Breast epithelium (tissue), 4 donors: ENCODE measurements at regions not wholly inside any gene's neighbourhood (a gene's known extent, or its start where the extent isn't known, plus 50 kb on each side); places are given as distances from the start of the nearest gene placed in this dataset.

ENCODE experiments used
- DNase-seq, 2 donors: peaks; one replicate each; pipeline ENCODE4 v3.0.0-alpha.2; 2019; ENCODE audit warnings: low spot score in 2 of 2
- H3K27ac ChIP-seq, 2 donors: fragments of 200-600 bp; sonication (generic) in 1 of 2; one replicate each; pipeline ENCODE4 v1.5.1; 2016 to 2019; ENCODE audit warnings: mild to moderate bottlenecking in 1 of 2
- H3K27me3 ChIP-seq, 2 donors: fragments of 200-600 bp; sonication (generic) in 1 of 2; one replicate each; pipeline versions ENCODE4 v1.5.1 to v1.6.0; 2017 to 2019; ENCODE audit warnings: control low read depth in 1 of 2, mild to moderate bottlenecking in 1 of 2
- H3K36me3 ChIP-seq: fragments of 200-600 bp; one replicate; pipeline ENCODE4 v1.5.1; 2019
- H3K4me1 ChIP-seq, 2 donors: fragments of 200-600 bp; sonication (generic); one replicate each; pipeline ENCODE4 v1.5.1; 2016 to 2019; ENCODE audit warnings: control low read depth in 1 of 2
- H3K4me3 ChIP-seq, 3 donors: fragments of 200-600 bp; sonication (generic); 1 replicate in 2 of 3; 2 replicates in 1 of 3; pipeline ENCODE4 v1.5.1; 2016 to 2019; ENCODE audit warnings: mild to moderate bottlenecking in 3 of 3, moderate library complexity in 2 of 3
- H3K9me3 ChIP-seq, 2 donors: fragments of 200-600 bp; sonication (generic) in 1 of 2; one replicate each; pipeline ENCODE4 v1.5.1; 2016 to 2019; ENCODE audit warnings: control low read depth in 1 of 2
- POLR2A ChIP-seq: fragments of 450-650 bp; IDR thresholded peaks from one replicate; pipeline ENCODE4 v1.6.1; 2016; ENCODE audit warnings: antibody characterized with exemption, mild to moderate bottlenecking, moderate library complexity
- POLR2AphosphoS5 ChIP-seq, 3 donors: sonication (generic); formaldehyde crosslinking; IDR thresholded peaks; one replicate each; pipeline ENCODE4 v1.6.1; 2017; ENCODE audit warnings: antibody characterized with exemption in 3 of 3
- intact Hi-C: fragments of 100-400 bp; cut with DNase I; formaldehyde crosslinking; loops from one replicate; pipeline ENCODE4 v1.15.1; 2023; ENCODE audit warnings: low total_unique reads
- TF ChIP-seq, protein P1 (sequence below), 3 donors: fragments of 450-650 bp; IDR thresholded peaks; one replicate each; pipeline ENCODE4 v1.5.1; 2016 to 2017; ENCODE audit warnings: antibody characterized with exemption in 3 of 3, mild to moderate bottlenecking in 3 of 3, moderate library complexity in 3 of 3

DNA sequence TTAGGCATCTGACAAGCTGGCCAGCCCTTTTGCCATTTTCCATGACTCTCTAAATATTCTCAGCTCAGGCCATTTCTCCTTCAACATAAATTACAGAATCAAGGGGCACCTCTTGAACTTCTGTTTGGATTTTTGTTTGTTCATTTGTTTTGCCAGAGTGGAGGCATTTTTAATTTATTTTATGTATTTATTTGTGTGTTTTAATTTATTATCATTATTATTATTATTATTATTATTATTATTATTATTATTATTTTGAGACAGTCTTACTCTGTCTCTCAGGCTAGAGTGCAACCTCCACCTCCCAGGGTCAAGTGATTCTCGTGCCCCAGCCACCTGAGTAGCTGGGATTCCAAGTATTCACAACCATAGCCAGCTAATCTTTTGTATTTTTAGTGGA lies 1578.0 kb downstream of the CDH8 start:
- Histone ChIP-seq H3K4me1 (no peaks in the 10 kb centered on the region), H3K9me3 (no peaks in the 10 kb centered on the region), H3K27me3 (no peaks in the 10 kb centered on the region), H3K27ac (no peak overlapping the region), H3K36me3 (no peaks in the 10 kb centered on the region), H3K4me3 (no peak overlapping the region)
- intact Hi-C loops = no loop called here
- TF ChIP-seq, protein P1, sequence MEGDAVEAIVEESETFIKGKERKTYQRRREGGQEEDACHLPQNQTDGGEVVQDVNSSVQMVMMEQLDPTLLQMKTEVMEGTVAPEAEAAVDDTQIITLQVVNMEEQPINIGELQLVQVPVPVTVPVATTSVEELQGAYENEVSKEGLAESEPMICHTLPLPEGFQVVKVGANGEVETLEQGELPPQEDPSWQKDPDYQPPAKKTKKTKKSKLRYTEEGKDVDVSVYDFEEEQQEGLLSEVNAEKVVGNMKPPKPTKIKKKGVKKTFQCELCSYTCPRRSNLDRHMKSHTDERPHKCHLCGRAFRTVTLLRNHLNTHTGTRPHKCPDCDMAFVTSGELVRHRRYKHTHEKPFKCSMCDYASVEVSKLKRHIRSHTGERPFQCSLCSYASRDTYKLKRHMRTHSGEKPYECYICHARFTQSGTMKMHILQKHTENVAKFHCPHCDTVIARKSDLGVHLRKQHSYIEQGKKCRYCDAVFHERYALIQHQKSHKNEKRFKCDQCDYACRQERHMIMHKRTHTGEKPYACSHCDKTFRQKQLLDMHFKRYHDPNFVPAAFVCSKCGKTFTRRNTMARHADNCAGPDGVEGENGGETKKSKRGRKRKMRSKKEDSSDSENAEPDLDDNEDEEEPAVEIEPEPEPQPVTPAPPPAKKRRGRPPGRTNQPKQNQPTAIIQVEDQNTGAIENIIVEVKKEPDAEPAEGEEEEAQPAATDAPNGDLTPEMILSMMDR (IDR thresholded peaks at IDR 0.05) = no peak
- TF ChIP-seq POLR2AphosphoS5 (IDR thresholded peaks at IDR 0.05) (no peak), POLR2A (no peak)
- no peak for DNase-seq

DNA sequence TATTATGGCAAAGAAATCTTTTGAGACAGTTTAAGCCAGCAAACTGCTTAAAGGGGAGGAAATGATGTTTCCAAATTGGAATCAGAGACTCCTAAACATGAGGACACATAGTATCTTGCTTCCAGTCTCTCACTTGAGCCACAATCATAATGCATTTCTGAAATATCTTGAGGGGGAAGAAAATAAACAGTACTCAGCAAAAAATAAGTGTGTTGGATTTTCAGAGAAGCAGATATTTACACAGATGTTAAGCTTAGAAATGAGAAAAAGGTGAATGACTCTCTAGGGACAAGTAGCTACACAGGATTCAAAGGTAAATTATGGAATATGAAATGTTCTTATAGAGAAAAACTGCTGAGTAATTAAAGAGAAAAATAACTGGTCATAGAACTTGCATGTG lies 1583.6 kb downstream of the CDH8 start:
- DNase-seq = no peak
- Histone ChIP-seq H3K36me3 (no peaks in the 10 kb centered on the region), H3K4me3 (no peak overlapping the region), H3K27ac (no peak overlapping the region), H3K27me3 (no peaks in the 10 kb centered on the region), H3K9me3 (peaks cover 0 to 5% of the 10 kb centered on the region in 2 donors), H3K4me1 (no peaks in the 10 kb centered on the region)
- intact Hi-C loops = no loop called here
- TF ChIP-seq POLR2AphosphoS5 (IDR thresholded peaks at IDR 0.05) (no peak), POLR2A (no peak)
- TF ChIP-seq, protein P1 (IDR thresholded peaks at IDR 0.05) = no peak

DNA sequence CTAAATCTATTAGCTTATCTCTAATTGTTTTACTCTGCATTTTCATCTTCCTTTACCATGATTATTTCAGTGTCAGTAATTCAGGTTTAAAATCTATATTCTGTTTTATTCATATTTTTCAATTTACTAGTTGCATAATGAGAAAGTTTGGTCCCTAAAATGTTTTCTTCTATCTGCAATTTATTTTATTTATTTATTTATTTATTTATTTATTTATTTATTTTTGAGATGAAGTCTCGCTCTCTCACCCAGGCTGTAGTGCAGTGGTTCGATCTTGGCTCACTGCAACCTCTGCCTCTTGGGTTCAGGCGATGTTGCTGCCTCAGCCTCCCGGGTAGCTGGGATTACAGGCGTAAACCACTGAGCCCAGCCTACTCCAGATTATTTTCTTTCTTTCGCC lies 1597.3 kb downstream of the CDH8 start:
- intact Hi-C loops = no loop called here
- H3K4me1 ChIP-seq = no peaks in the 10 kb centered on the region

GRCh38 chr16:60432472-60432871 lies 1603.8 kb downstream of the CDH8 start:
- no peak for DNase-seq
- intact Hi-C loops = no loop called here
- no peak overlapping the region for H3K27ac ChIP-seq
- no peaks in the 10 kb centered on the region for H3K9me3 ChIP-seq
- TF ChIP-seq POLR2AphosphoS5 (IDR thresholded peaks at IDR 0.05) (no peak), POLR2A (no peak)
- TF ChIP-seq, protein P1 (IDR thresholded peaks at IDR 0.05) = no peak
- H3K4me3 ChIP-seq = no peak overlapping the region
- no peaks in the 10 kb centered on the region for H3K36me3 ChIP-seq
- no peaks in the 10 kb centered on the region for H3K4me1 ChIP-seq
- H3K27me3 ChIP-seq = no peaks in the 10 kb centered on the region

More for the DNA sequence above, 1597.3 kb downstream of the CDH8 start:
- H3K36me3 ChIP-seq = no peaks in the 10 kb centered on the region
- H3K4me3 ChIP-seq = no peak overlapping the region
- H3K27ac ChIP-seq = no peak overlapping the region
- H3K27me3 ChIP-seq = no peaks in the 10 kb centered on the region
- TF ChIP-seq POLR2AphosphoS5 (IDR thresholded peaks at IDR 0.05) = no peak
- TF ChIP-seq, protein P1 (IDR thresholded peaks at IDR 0.05) = no peak
- no peak for TF ChIP-seq POLR2A
- H3K9me3 ChIP-seq = no peaks in the 10 kb centered on the region
- no peak for DNase-seq

DNA sequence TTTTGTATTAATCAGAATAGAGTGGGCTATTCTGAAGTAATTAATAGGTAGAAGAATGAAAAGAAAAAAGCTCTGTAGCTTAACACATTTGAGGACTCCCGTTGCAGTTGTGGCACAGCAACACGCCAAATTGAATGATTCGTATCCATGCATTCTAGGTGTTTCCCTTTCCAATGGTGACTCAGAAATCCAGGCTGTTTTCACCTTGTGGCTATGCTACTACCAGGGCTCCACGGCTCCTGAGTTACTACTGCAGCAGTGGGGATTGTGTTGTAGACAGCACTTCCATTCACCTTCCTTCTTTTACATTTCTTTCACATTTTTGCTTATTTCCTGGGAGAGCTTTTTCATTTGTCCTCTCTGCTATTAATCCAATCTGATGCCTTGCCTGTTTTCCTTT lies 1616.4 kb downstream of the CDH8 start:
- no peaks in the 10 kb centered on the region for H3K4me1 ChIP-seq
- H3K27ac ChIP-seq = no peak overlapping the region
- no peak for DNase-seq
- no peaks in the 10 kb centered on the region for H3K36me3 ChIP-seq
- intact Hi-C loops = loop anchor here (10.0 kb wide), 1 partner anchor 705 kb away; no protein-coding TSS in a partner anchor
- TF ChIP-seq, protein P1 (IDR thresholded peaks at IDR 0.05) = no peak
- TF ChIP-seq POLR2AphosphoS5 (IDR thresholded peaks at IDR 0.05) (no peak), POLR2A (no peak)
- H3K27me3 ChIP-seq = no peaks in the 10 kb centered on the region
- H3K4me3 ChIP-seq = no peak overlapping the region
- no peaks in the 10 kb centered on the region for H3K9me3 ChIP-seq
